ENCODE measurements at regions not wholly inside any gene's neighbourhood (a gene's known extent, or its start where the extent isn't known, plus 50 kb on each side); places are given as distances from the start of the nearest gene placed in this dataset.

- H2AFZ ChIP-seq (ENCODE audit: low read depth, low read length, poor library complexity, severe bottlenecking): no peak overlapping the region
- H3K27me3 ChIP-seq (ENCODE audit: insufficient read depth, low read length): no peaks in the 10 kb centered on the region
- H3K79me2 ChIP-seq (ENCODE audit: insufficient read depth, low read length): no peaks in the 10 kb centered on the region
- H3K27ac ChIP-seq (ENCODE audit: low read depth, low read length): no peak overlapping the region
- no peaks in the 10 kb centered on the region for H3K36me3 ChIP-seq (ENCODE audit: control insufficient read depth in 1 of 2, insufficient read depth in 2 of 2, low read length in 2 of 2)
- CTCF ChIA-PET: no interaction called here
- H3K4me3 ChIP-seq (replicated peaks in 1 of 2; ENCODE audit: low read depth in 1 of 2, low read length in 2 of 2): no peak overlapping the region
- no peak overlapping the region for H3K4me2 ChIP-seq (ENCODE audit: low read length)
- no peak for TF ChIP-seq REST (IDR thresholded peaks at IDR 0.05; ENCODE audit: low read depth)
- RAD21 ChIA-PET (ENCODE audit: low non-redundant PET in 1 of 2, low total read pairs in 2 of 2, uncharacterized antibody in 2 of 2, unreplicated experiment in 2 of 2): no interaction called here
- no peaks in the 10 kb centered on the region for H3K9me2 ChIP-seq (ENCODE audit: insufficient read depth)
- no peaks in the 10 kb centered on the region for H3K9me3 ChIP-seq (ENCODE audit: control insufficient read depth in 1 of 2, insufficient read depth in 1 of 2, low read depth in 1 of 2, low read length in 2 of 2)
- no peaks in the 10 kb centered on the region for H4K20me1 ChIP-seq (ENCODE audit: insufficient read depth)
- DNase-seq (ENCODE audit: low read depth, low spot score): no peak
- ATAC-seq: no peak
- H3K9ac ChIP-seq (ENCODE audit: low read length): no peak overlapping the region
- POLR2A ChIA-PET: no interaction called here
- no peaks in the 10 kb centered on the region for H3K4me1 ChIP-seq (ENCODE audit: control insufficient read depth in 1 of 2, insufficient read depth in 2 of 2, low read length in 2 of 2)
- intact Hi-C loops (cut with micrococcal nuclease): no loop called here
- no TSS peak for BruUV-seq (replicated peaks)
Measured at GRCh38 chr13:109586509-109587346, 199.7 kb downstream of the IRS2 start.

- H2AFZ ChIP-seq (ENCODE audit: low read depth, low read length, poor library complexity, severe bottlenecking): no peak overlapping the region
- no peaks in the 10 kb centered on the region for H3K79me2 ChIP-seq (ENCODE audit: insufficient read depth, low read length)
- CTCF ChIA-PET: no interaction called here
- no peaks in the 10 kb centered on the region for H3K9me2 ChIP-seq (ENCODE audit: insufficient read depth)
- H3K27me3 ChIP-seq (ENCODE audit: insufficient read depth, low read length): no peaks in the 10 kb centered on the region
- no peaks in the 10 kb centered on the region for H3K9me3 ChIP-seq (ENCODE audit: control insufficient read depth in 1 of 2, insufficient read depth in 1 of 2, low read depth in 1 of 2, low read length in 2 of 2)
- H3K36me3 ChIP-seq (ENCODE audit: control insufficient read depth in 1 of 2, insufficient read depth in 2 of 2, low read length in 2 of 2): no peaks in the 10 kb centered on the region
- no peak overlapping the region for H3K4me3 ChIP-seq (replicated peaks in 1 of 2; ENCODE audit: low read depth in 1 of 2, low read length in 2 of 2)
- no TSS peak for BruUV-seq (replicated peaks)
- RAD21 ChIA-PET (ENCODE audit: low non-redundant PET in 1 of 2, low total read pairs in 2 of 2, uncharacterized antibody in 2 of 2, unreplicated experiment in 2 of 2): no interaction called here
- POLR2A ChIA-PET: no interaction called here
- H3K9ac ChIP-seq (ENCODE audit: low read length): no peak overlapping the region
- intact Hi-C loops (cut with micrococcal nuclease): no loop called here
- no peaks in the 10 kb centered on the region for H4K20me1 ChIP-seq (ENCODE audit: insufficient read depth)
- DNase-seq (ENCODE audit: low read depth, low spot score) (no peak), ATAC-seq (no peak)
- H3K4me2 ChIP-seq (ENCODE audit: low read length): no peak overlapping the region
- H3K27ac ChIP-seq (ENCODE audit: low read depth, low read length): no peak overlapping the region
- no peaks in the 10 kb centered on the region for H3K4me1 ChIP-seq (ENCODE audit: control insufficient read depth in 1 of 2, insufficient read depth in 2 of 2, low read length in 2 of 2)
- TF ChIP-seq YY1 (IDR thresholded peaks at IDR 0.05; ENCODE audit: extremely low read depth, insufficient replicate concordance, low read depth, low read length) (no peak), JUND (IDR thresholded peaks at IDR 0.05) (no peak), ZNF274 (IDR thresholded peaks at IDR 0.05; ENCODE audit: low read depth, low read length) (no peak), SRF (IDR thresholded peaks at IDR 0.05; ENCODE audit: low read depth) (no peak), ZBTB33 (IDR thresholded peaks at IDR 0.05; ENCODE audit: extremely low read depth, insufficient replicate concordance, low read length) (no peak), FOSL1 (IDR thresholded peaks at IDR 0.05; ENCODE audit: low read depth) (no peak), SIN3A (IDR thresholded peaks at IDR 0.05; ENCODE audit: low read depth) (no peak), EZH2 (IDR thresholded peaks at IDR 0.05) (no peak), POLR2AphosphoS5 (IDR thresholded peaks at IDR 0.05; ENCODE audit: low read depth, low read length) (no peak), TCF7L2 (IDR thresholded peaks at IDR 0.05; ENCODE audit: borderline replicate concordance, extremely low read depth, insufficient read depth, insufficient read length) (no peak), POLR2A (IDR thresholded peaks at IDR 0.05; ENCODE audit: borderline replicate concordance, extremely low read depth, insufficient read depth, insufficient read length) (no peak), CEBPB (IDR thresholded peaks at IDR 0.05; ENCODE audit: low read depth) (no peak), RAD21 (IDR thresholded peaks at IDR 0.05; ENCODE audit: low read depth) (no peak)
Measured at GRCh38 chr13:109584844-109585361, 201.5 kb downstream of the IRS2 start.

All from HCT116 (cell line).